NCI-H128 (cell line): ENCODE measurements at regions not wholly inside any gene's neighbourhood (a gene's known extent, or its start where the extent isn't known, plus 50 kb on each side); places are given as distances from the start of the nearest gene placed in this dataset.

Experiments used
- DNase-seq: peaks from one replicate; lab custom pipeline; 2025; ENCODE audit not compliant: unreplicated experiment; lab: John Stamatoyannopoulos, UW

- DNase-seq, result no peak
These were observed 1271.9 kb downstream of the ZPLD1 start for GRCh38 chr3:103706671-103707070.

GRCh38 chr3:103711670-103712069 lies 1276.9 kb downstream of the ZPLD1 start:
- DNase-seq, result no peak

GRCh38 chr3:103712320-103713008 lies 1277.6 kb downstream of the ZPLD1 start:
- no peak for DNase-seq

- DNase-seq, result no peak
These were observed 1294.7 kb downstream of the ZPLD1 start for GRCh38 chr3:103729547-103729946.

GRCh38 chr3:103730744-103731143 lies 1295.9 kb downstream of the ZPLD1 start:
- no peak for DNase-seq

- no peak for DNase-seq
These were observed 1318.2 kb downstream of the ZPLD1 start for GRCh38 chr3:103752986-103753385.

- no peak for DNase-seq
These were observed 1332.8 kb downstream of the ZPLD1 start for GRCh38 chr3:103767635-103768034.

- DNase-seq, result no peak
These were observed 1350.2 kb downstream of the ZPLD1 start for GRCh38 chr3:103785017-103785416.

GRCh38 chr3:103785537-103785936 lies 1350.7 kb downstream of the ZPLD1 start:
- DNase-seq, result no peak

GRCh38 chr3:103786296-103786695 lies 1351.5 kb downstream of the ZPLD1 start:
- no peak for DNase-seq

GRCh38 chr3:103787164-103787871 lies 1352.5 kb downstream of the ZPLD1 start:
- no peak for DNase-seq

GRCh38 chr3:103787879-103788278 lies 1353.1 kb downstream of the ZPLD1 start:
- DNase-seq, result no peak

- no peak for DNase-seq
These were observed 1357.1 kb downstream of the ZPLD1 start for GRCh38 chr3:103791786-103792515.

GRCh38 chr3:103794656-103795055 lies 1359.8 kb downstream of the ZPLD1 start:
- no peak for DNase-seq

GRCh38 chr3:103796068-103796467 lies 1361.3 kb downstream of the ZPLD1 start:
- no peak for DNase-seq

GRCh38 chr3:103803787-103804186 lies 1369.0 kb downstream of the ZPLD1 start:
- no peak for DNase-seq

GRCh38 chr3:103810167-103810566 lies 1375.4 kb downstream of the ZPLD1 start:
- DNase-seq, result no peak

GRCh38 chr3:103813955-103814354 lies 1379.1 kb downstream of the ZPLD1 start:
- DNase-seq, result no peak

- DNase-seq, result no peak
These were observed 1383.6 kb downstream of the ZPLD1 start for GRCh38 chr3:103818398-103818797.

- DNase-seq, result no peak
These were observed 1384.0 kb downstream of the ZPLD1 start for GRCh38 chr3:103818800-103819199.

GRCh38 chr3:103825586-103825985 lies 1390.8 kb downstream of the ZPLD1 start:
- no peak for DNase-seq

- DNase-seq, result no peak
These were observed 1395.0 kb downstream of the ZPLD1 start for GRCh38 chr3:103829723-103830326.
